ENCODE measurements at regions not wholly inside any gene's neighbourhood (a gene's known extent, or its start where the extent isn't known, plus 50 kb on each side); places are given as distances from the start of the nearest gene placed in this dataset.

GRCh38 chr20:52422574-52423336 lies 231.2 kb upstream of the ZFP64 start:
- no peak for DNase-seq (ENCODE audit: low read depth)
- H3K4me3 ChIP-seq (replicated peaks; ENCODE audit: low read depth, low read length): no peak overlapping the region
- TF ChIP-seq, protein P1, sequence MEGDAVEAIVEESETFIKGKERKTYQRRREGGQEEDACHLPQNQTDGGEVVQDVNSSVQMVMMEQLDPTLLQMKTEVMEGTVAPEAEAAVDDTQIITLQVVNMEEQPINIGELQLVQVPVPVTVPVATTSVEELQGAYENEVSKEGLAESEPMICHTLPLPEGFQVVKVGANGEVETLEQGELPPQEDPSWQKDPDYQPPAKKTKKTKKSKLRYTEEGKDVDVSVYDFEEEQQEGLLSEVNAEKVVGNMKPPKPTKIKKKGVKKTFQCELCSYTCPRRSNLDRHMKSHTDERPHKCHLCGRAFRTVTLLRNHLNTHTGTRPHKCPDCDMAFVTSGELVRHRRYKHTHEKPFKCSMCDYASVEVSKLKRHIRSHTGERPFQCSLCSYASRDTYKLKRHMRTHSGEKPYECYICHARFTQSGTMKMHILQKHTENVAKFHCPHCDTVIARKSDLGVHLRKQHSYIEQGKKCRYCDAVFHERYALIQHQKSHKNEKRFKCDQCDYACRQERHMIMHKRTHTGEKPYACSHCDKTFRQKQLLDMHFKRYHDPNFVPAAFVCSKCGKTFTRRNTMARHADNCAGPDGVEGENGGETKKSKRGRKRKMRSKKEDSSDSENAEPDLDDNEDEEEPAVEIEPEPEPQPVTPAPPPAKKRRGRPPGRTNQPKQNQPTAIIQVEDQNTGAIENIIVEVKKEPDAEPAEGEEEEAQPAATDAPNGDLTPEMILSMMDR (IDR thresholded peaks at IDR 0.05; ENCODE audit: low read length, missing control alignments): no peak

GRCh38 chr20:52420805-52421204 lies 229.2 kb upstream of the ZFP64 start:
- TF ChIP-seq, protein P1 (IDR thresholded peaks at IDR 0.05; ENCODE audit: low read length, missing control alignments): no peak
- DNase-seq (ENCODE audit: low read depth): no peak

GRCh38 chr20:52419205-52419604 lies 227.6 kb upstream of the ZFP64 start:
- no peak overlapping the region for H3K4me3 ChIP-seq (replicated peaks; ENCODE audit: low read depth, low read length)
- TF ChIP-seq, protein P1 (IDR thresholded peaks at IDR 0.05; ENCODE audit: low read length, missing control alignments): no peak
- no peak for DNase-seq (ENCODE audit: low read depth)

More at GRCh38 chr20:52420805-52421204, 229.2 kb upstream of the ZFP64 start:
- H3K4me3 ChIP-seq (replicated peaks; ENCODE audit: low read depth, low read length): no peak overlapping the region

- TF ChIP-seq, protein P1 (IDR thresholded peaks at IDR 0.05; ENCODE audit: low read length, missing control alignments): no peak
- H3K4me3 ChIP-seq (replicated peaks; ENCODE audit: low read depth, low read length): no peak overlapping the region
- DNase-seq (ENCODE audit: low read depth): no peak
Measured at GRCh38 chr20:52416953-52417352, 225.4 kb upstream of the ZFP64 start.

DNA sequence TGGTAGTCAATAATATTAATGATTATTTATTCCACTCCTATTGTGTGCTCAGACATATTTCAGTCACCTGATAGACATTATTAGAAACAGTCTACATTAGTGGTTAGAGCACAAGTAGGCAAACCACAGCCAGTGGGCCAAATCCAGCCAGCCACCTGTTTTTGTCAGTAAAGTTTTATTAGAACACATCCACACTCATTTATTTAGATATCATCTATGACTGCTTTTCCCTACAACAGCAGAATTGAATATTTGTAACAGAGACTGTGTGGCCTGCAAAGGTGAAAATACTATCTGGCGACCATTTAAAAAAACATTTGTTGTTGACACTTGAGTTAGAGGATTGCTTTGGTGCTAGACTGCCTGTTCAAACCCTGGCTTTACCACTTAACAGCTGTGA lies 220.0 kb upstream of the ZFP64 start:
- no peak overlapping the region for H3K4me3 ChIP-seq (replicated peaks; ENCODE audit: low read depth, low read length)
- no peak for DNase-seq (ENCODE audit: low read depth)
- TF ChIP-seq, protein P1 (IDR thresholded peaks at IDR 0.05; ENCODE audit: low read length, missing control alignments): no peak

DNA sequence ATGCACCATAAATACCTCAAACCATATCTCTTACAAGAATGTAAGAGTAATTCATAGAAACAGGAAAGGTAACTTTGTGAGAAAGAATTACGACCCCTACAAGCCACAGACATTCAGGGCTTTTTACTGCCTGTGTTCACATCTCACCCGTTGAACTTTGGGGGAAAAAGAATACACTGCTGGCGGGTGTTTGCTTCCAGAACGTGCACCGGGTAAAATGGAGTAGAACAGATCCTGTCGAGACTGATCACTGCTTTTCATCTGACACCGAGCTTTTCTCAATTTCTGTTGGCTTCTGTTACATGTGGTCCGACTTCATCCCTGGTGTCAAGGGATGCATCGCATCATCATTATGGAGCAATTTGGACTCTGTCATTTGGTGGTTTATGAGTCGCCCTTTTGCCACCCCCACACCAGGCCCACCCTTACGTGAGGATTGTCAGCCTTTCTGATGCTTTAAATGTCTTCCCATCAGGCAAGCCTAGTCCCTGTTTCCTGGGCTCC lies 219.2 kb upstream of the ZFP64 start:
- TF ChIP-seq, protein P1 (IDR thresholded peaks at IDR 0.05; ENCODE audit: low read length, missing control alignments): no peak
- no peak for DNase-seq (ENCODE audit: low read depth)
- H3K4me3 ChIP-seq (replicated peaks; ENCODE audit: low read depth, low read length): no peak overlapping the region
